Muscle layer of duodenum (tissue), 2 donors: ENCODE measurements at regions not wholly inside any gene's neighbourhood (a gene's known extent, or its start where the extent isn't known, plus 50 kb on each side); places are given as distances from the start of the nearest gene placed in this dataset.
A peak's percentile ranks its signal among the peaks of the same experiment; 100 is the strongest.

Experiments
- H3K27ac ChIP-seq: one replicate; pipeline ENCODE4 v1.7.0; 2013; ENCODE audit warnings: mild to moderate bottlenecking, low read length
- H3K27me3 ChIP-seq: one replicate; pipeline ENCODE4 v1.7.0; 2013; ENCODE audit warnings: low read depth, mild to moderate bottlenecking, control low read depth, low read length
- H3K36me3 ChIP-seq, 2 donors: one replicate each; pipeline ENCODE4 v1.7.0; 2013; ENCODE audit warnings: low read length in 2 of 2, control low read depth in 1 of 2, mild to moderate bottlenecking in 1 of 2; ENCODE audit not compliant: insufficient read depth in 2 of 2, control insufficient read depth in 1 of 2
- H3K4me1 ChIP-seq, 2 donors: one replicate each; pipeline ENCODE4 v1.7.0; 2013; ENCODE audit warnings: low read length in 2 of 2, mild to moderate bottlenecking in 2 of 2, control low read depth in 1 of 2, moderate library complexity in 1 of 2; ENCODE audit not compliant: insufficient read depth in 2 of 2, control insufficient read depth in 1 of 2
- H3K4me3 ChIP-seq, 2 donors: one replicate each; pipeline ENCODE4 v1.7.0; 2013; ENCODE audit warnings: low read length in 2 of 2, low read depth in 1 of 2, mild to moderate bottlenecking in 1 of 2
- H3K9me3 ChIP-seq, 2 donors: one replicate each; pipeline ENCODE4 v1.7.0; 2013; ENCODE audit warnings: low read length in 2 of 2, control low read depth in 1 of 2, mild to moderate bottlenecking in 1 of 2; ENCODE audit not compliant: control insufficient read depth in 1 of 2
- donor health status: healthy.

DNA sequence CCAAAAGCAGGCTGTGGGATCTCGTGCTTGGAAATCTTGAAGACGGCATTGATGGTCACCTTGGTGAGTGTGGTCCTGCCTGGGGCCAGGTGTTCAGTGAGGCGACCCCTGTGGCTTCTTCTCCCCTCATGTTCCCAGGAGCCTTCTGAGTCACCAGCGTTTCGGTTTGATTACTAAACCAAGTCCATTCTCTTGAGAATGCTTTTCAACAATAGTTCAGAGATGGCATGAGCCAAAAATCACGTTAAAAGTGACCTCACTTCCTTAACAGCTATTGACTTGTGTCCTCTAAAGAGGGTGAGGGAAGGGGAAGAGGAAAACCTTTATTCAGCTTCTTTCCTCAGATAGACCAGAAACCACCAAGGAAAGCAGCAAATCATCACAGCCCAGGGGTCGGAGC is 315.2 kb downstream of the GATA3 start:
- no peak overlapping the region for H3K4me3 ChIP-seq
- H3K27ac ChIP-seq: no peak overlapping the region

DNA sequence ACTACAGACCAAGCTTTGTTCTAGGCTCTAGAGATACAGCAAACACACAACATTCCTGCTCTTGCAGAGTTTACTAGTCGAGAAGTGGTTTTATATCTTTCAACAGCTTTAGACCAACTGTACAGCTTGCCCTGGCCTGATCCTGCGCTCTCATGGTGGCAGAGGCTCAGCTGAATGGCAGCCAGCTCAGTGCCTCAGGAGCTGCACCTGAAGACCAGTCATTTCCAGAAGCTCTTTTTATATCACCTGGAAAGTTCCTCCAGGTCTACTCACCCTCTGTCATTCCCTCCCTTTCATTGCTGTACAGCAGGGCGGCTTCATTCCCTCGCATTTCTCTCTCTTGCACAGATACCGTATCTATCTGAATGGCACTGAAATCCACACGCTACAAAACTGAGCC is 319.8 kb downstream of the GATA3 start:
- H3K4me3 ChIP-seq: no peak overlapping the region
- H3K36me3 ChIP-seq: no peaks in the 10 kb centered on the region
- no peaks in the 10 kb centered on the region for H3K4me1 ChIP-seq
- no peak overlapping the region for H3K27ac ChIP-seq
- no peaks in the 10 kb centered on the region for H3K27me3 ChIP-seq
- H3K9me3 ChIP-seq: no peaks in the 10 kb centered on the region

More for the DNA sequence above, 315.2 kb downstream of the GATA3 start:
- peaks cover 0 to 2% of the 10 kb centered on the region in 2 donors for H3K9me3 ChIP-seq
- no peaks in the 10 kb centered on the region for H3K36me3 ChIP-seq
- no peaks in the 10 kb centered on the region for H3K4me1 ChIP-seq
- no peaks in the 10 kb centered on the region for H3K27me3 ChIP-seq

- no peaks in the 10 kb centered on the region for H3K27me3 ChIP-seq
- no peaks in the 10 kb centered on the region for H3K36me3 ChIP-seq
- no peaks in the 10 kb centered on the region for H3K9me3 ChIP-seq
- no peaks in the 10 kb centered on the region for H3K4me1 ChIP-seq
- no peak overlapping the region for H3K4me3 ChIP-seq
- H3K27ac ChIP-seq: no peak overlapping the region
Measured at GRCh38 chr10:8375137-8375536, 320.6 kb downstream of the GATA3 start.

- peak overlapping the region in 1 of 2 donors; percentile 1 for H3K4me3 ChIP-seq
- no peaks in the 10 kb centered on the region for H3K27me3 ChIP-seq
- H3K4me1 ChIP-seq: no peaks in the 10 kb centered on the region
- H3K9me3 ChIP-seq: no peaks in the 10 kb centered on the region
- H3K36me3 ChIP-seq: no peaks in the 10 kb centered on the region
- no peak overlapping the region for H3K27ac ChIP-seq
Measured at GRCh38 chr10:8378198-8378983, 323.9 kb downstream of the GATA3 start.

DNA sequence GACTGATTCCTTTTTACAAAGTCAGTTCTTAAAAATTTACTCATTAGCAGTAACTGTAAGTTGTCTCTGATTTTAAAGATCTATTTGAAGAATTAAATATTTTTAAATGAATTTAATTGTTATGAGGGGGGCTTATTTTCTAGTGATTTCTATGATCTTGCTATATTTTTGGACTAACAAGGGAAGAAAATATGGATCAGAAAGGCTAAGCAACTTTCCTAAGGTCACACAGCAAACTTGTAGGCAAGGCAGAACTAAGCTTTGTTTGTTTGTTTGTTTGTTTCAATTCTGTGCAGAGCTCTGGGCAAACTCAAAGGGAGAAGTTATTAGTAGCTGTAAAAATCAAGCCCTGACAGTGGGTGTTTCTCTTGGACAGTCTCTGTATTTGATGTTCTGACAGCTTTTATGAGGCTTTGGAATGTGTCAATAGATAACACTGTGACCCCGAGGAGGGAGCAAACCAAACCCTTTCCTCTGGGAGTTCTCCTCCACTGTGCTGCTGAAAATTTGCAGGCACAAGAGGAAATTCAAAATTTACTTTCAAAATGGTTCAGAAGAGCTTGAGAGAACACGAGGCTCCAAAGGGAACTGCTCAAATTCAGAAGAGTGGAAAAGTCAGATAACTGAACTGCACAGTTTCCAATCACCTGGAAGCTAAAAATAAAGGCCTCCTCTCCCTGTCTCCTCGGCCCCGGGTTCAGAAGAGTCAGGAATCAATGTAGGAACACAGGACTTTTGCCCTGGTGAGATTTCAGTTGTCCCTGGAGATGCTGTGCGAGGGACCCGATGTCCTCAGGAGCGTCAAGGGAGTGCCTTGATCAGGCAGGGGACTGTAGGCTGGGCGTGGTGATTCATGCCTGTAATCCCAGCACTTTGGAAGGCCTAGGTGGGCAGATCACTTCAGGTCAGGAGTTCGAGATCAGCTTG is 325.7 kb downstream of the GATA3 start:
- Histone ChIP-seq H3K27me3 (no peaks in the 10 kb centered on the region), H3K4me1 (no peaks in the 10 kb centered on the region), H3K4me3 (no peak overlapping the region), H3K9me3 (no peaks in the 10 kb centered on the region), H3K36me3 (no peaks in the 10 kb centered on the region), H3K27ac (no peak overlapping the region)

- no peaks in the 10 kb centered on the region for H3K4me1 ChIP-seq
- H3K9me3 ChIP-seq: no peaks in the 10 kb centered on the region
- H3K36me3 ChIP-seq: no peaks in the 10 kb centered on the region
- no peaks in the 10 kb centered on the region for H3K27me3 ChIP-seq
- no peak overlapping the region for H3K4me3 ChIP-seq
- no peak overlapping the region for H3K27ac ChIP-seq
Measured at GRCh38 chr10:8380833-8381496, 326.5 kb downstream of the GATA3 start.

- Histone ChIP-seq H3K9me3 (no peaks in the 10 kb centered on the region), H3K4me1 (no peaks in the 10 kb centered on the region), H3K36me3 (no peaks in the 10 kb centered on the region), H3K4me3 (no peak overlapping the region), H3K27me3 (no peaks in the 10 kb centered on the region), H3K27ac (no peak overlapping the region)
Measured at GRCh38 chr10:8386781-8387180, 332.3 kb downstream of the GATA3 start.

- Histone ChIP-seq H3K4me1 (no peaks in the 10 kb centered on the region), H3K27me3 (no peaks in the 10 kb centered on the region), H3K9me3 (no peaks in the 10 kb centered on the region), H3K36me3 (no peaks in the 10 kb centered on the region), H3K27ac (no peak overlapping the region), H3K4me3 (no peak overlapping the region)
Measured at GRCh38 chr10:8389630-8390029, 335.1 kb downstream of the GATA3 start.

DNA sequence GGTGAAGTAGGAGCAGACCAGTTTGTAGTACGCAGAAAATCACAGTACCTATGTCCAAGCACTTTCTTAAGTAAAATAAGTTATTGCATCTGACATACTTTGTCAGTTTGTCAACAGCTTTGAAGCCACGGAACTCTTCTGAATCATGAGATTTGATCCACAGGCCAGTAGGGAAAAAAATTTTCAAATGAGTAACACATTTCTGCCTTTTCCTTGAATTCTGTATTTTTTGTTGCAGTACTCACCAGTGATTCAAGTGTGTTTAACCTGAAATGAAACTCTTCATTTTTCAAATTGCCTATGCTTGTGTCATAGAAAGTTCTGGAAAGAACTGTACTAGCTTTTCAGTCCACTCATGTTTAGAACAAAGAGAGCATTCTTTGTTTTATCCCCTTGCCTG is 337.7 kb downstream of the GATA3 start:
- no peaks in the 10 kb centered on the region for H3K27me3 ChIP-seq
- H3K4me3 ChIP-seq: no peak overlapping the region
- H3K4me1 ChIP-seq: no peaks in the 10 kb centered on the region
- H3K36me3 ChIP-seq: no peaks in the 10 kb centered on the region
- H3K27ac ChIP-seq: no peak overlapping the region
- H3K9me3 ChIP-seq: no peaks in the 10 kb centered on the region

GRCh38 chr10:8393531-8393930 is 339.0 kb downstream of the GATA3 start:
- Histone ChIP-seq H3K4me3 (no peak overlapping the region), H3K27ac (no peak overlapping the region), H3K4me1 (no peaks in the 10 kb centered on the region), H3K9me3 (no peaks in the 10 kb centered on the region), H3K27me3 (no peaks in the 10 kb centered on the region), H3K36me3 (no peaks in the 10 kb centered on the region)

DNA sequence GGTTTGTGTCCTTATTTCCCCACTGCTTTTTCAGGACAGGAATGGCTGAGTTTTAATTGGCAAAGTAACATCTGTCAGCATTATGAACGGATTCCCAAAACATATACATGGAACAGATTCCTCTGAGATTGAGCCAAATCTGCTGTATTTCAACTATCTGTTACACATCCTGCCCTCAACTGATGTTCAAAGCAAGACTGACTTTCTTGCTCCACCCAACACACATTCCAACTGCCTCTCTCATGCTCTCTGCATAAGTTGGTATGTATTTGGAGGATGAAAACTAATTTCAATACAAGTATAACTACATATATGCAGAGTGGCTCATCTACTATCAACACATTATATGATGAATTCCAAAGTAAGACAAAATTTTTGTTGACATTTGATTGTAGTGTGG is 342.2 kb downstream of the GATA3 start:
- no peak overlapping the region for H3K27ac ChIP-seq
- no peaks in the 10 kb centered on the region for H3K9me3 ChIP-seq
- H3K4me3 ChIP-seq: no peak overlapping the region
- no peaks in the 10 kb centered on the region for H3K36me3 ChIP-seq
- no peaks in the 10 kb centered on the region for H3K27me3 ChIP-seq
- no peaks in the 10 kb centered on the region for H3K4me1 ChIP-seq
